SU-DHL-6 (cell line): ENCODE measurements at regions not wholly inside any gene's neighbourhood (a gene's known extent, or its start where the extent isn't known, plus 50 kb on each side); places are given as distances from the start of the nearest gene placed in this dataset.

Source experiments
- CTCF ChIP-seq: fragments of 200-600 bp; sonication (generic); IDR thresholded peaks from one replicate; pipeline ENCODE4 v1.5.1; 2017; ENCODE audit warnings: antibody characterized with exemption, mild to moderate bottlenecking, low read length, moderate library complexity; ENCODE audit not compliant: insufficient read depth, poor library complexity, severe bottlenecking
- EZH2phosphoT487 ChIP-seq: fragments of 200-600 bp; sonication (generic), shearing (Covaris generic); conservative IDR thresholded peaks from 2 replicates; pipeline ENCODE4 v1.6.1; 2018; ENCODE audit warnings: mild to moderate bottlenecking, antibody characterized with exemption, low read length, moderate library complexity, mixed read lengths

GRCh38 chr4:13860126-13860525, 232.6 kb upstream of the BOD1L1 start:
- TF ChIP-seq CTCF (peak; percentile 9), EZH2phosphoT487 (no peak)
